GM18909 (cell line): ENCODE measurements at regions not wholly inside any gene's neighbourhood (a gene's known extent, or its start where the extent isn't known, plus 50 kb on each side); places are given as distances from the start of the nearest gene placed in this dataset.

Source experiments
- ATAC-seq: cut with Tn5 transposase; IDR thresholded peaks from one replicate; pipeline ENCODE4 v1.9.1; 2021; ENCODE audit warnings: mild to moderate bottlenecking; ENCODE audit not compliant: unreplicated experiment, poor library complexity

- ATAC-seq: no peak
Measured at GRCh38 chr11:116249561-116249960, 523.2 kb downstream of the BUD13 start.

- no peak for ATAC-seq
Measured at GRCh38 chr11:116244889-116245288, 527.9 kb downstream of the BUD13 start.

- ATAC-seq: no peak
Measured at GRCh38 chr11:116244439-116244838, 528.3 kb downstream of the BUD13 start.

GRCh38 chr11:116243991-116244390 lies 528.8 kb downstream of the BUD13 start:
- ATAC-seq: no peak

- no peak for ATAC-seq
Measured at GRCh38 chr11:116242006-116242405, 530.8 kb downstream of the BUD13 start.

- ATAC-seq: no peak
Measured at GRCh38 chr11:116240710-116241109, 532.1 kb downstream of the BUD13 start.

GRCh38 chr11:116239247-116239646 lies 533.5 kb downstream of the BUD13 start:
- ATAC-seq: no peak

- ATAC-seq: no peak
Measured at GRCh38 chr11:116234989-116235568, 537.7 kb downstream of the BUD13 start.

- no peak for ATAC-seq
Measured at GRCh38 chr11:116233561-116233960, 539.2 kb downstream of the BUD13 start.

- ATAC-seq: no peak
Measured at GRCh38 chr11:116232364-116232828, 540.4 kb downstream of the BUD13 start.

- ATAC-seq: no peak
Measured at GRCh38 chr11:116231543-116231942, 541.2 kb downstream of the BUD13 start.

- ATAC-seq: no peak
Measured at GRCh38 chr11:116230438-116230837, 542.3 kb downstream of the BUD13 start.

- ATAC-seq: no peak
Measured at GRCh38 chr11:116229236-116229970, 543.4 kb downstream of the BUD13 start.

- no peak for ATAC-seq
Measured at GRCh38 chr11:116226731-116227130, 546.1 kb downstream of the BUD13 start.

- ATAC-seq: no peak
Measured at GRCh38 chr11:116225784-116226585, 546.8 kb downstream of the BUD13 start.

GRCh38 chr11:116225236-116225635 lies 547.6 kb downstream of the BUD13 start:
- ATAC-seq: no peak

GRCh38 chr11:116224889-116225200 lies 547.9 kb downstream of the BUD13 start:
- ATAC-seq: no peak

GRCh38 chr11:116224154-116224888 lies 548.5 kb downstream of the BUD13 start:
- ATAC-seq: no peak

- ATAC-seq: no peak
Measured at GRCh38 chr11:116221351-116221750, 551.4 kb downstream of the BUD13 start.

- ATAC-seq: no peak
Measured at GRCh38 chr11:116219171-116219635, 553.6 kb downstream of the BUD13 start.

GRCh38 chr11:116217441-116217840 lies 555.3 kb downstream of the BUD13 start:
- ATAC-seq: no peak
